A673 (cell line): ENCODE measurements at regions not wholly inside any gene's neighbourhood (a gene's known extent, or its start where the extent isn't known, plus 50 kb on each side); places are given as distances from the start of the nearest gene placed in this dataset.

Experiments used
- BruUV-seq: library from RNA; stranded (reverse); fragments of 400-500 nt; replicated peaks from 2 replicates; lab custom pipeline; 2021; lab: Mats Ljungman, UMichigan
- CTCF ChIA-PET: fragments of 300-600 bp; sonication (Branson Sonifier 250); formaldehyde crosslinking; loops from one replicate; lab custom pipeline; 2022; ENCODE audit warnings: antibody characterized with exemption; lab: Charles Lee
- POLR2A ChIA-PET: fragments of 300-600 bp; sonication (Branson Sonifier 250); formaldehyde crosslinking; loops from one replicate; lab custom pipeline; 2022; ENCODE audit warnings: antibody characterized with exemption; ENCODE audit not compliant: low non-redundant PET; lab: Charles Lee
- DNase-seq: peaks from one replicate; pipeline ENCODE4 v3.0.0-alpha.2; 2015; ENCODE audit warnings: low spot score
- H3K27ac ChIP-seq: fragments of 200-600 bp; sonication (generic); 2 replicates; pipeline ENCODE4 v1.5.1; 2016; ENCODE audit warnings: mixed run types, low read depth, mild to moderate bottlenecking, mixed read lengths, antibody characterized with exemption, low read length; ENCODE audit not compliant: poor library complexity, severe bottlenecking
- H3K27me3 ChIP-seq: fragments of 200-600 bp; sonication (generic); replicated peaks from 2 replicates; pipeline ENCODE4 v1.6.1; 2017; ENCODE audit warnings: mixed run types, low read depth, mild to moderate bottlenecking, mixed read lengths, antibody characterized with exemption, low read length; ENCODE audit not compliant: insufficient read depth, poor library complexity
- H3K36me3 ChIP-seq: fragments of 200-600 bp; sonication (generic); 2 replicates; pipeline ENCODE4 v1.6.1; 2016; ENCODE audit warnings: mixed run types, mild to moderate bottlenecking, mixed read lengths, antibody characterized with exemption, low read length; ENCODE audit not compliant: insufficient read depth, poor library complexity, severe bottlenecking
- H3K4me1 ChIP-seq: fragments of 200-600 bp; sonication (generic); 2 replicates; pipeline ENCODE4 v1.6.1; 2017; ENCODE audit warnings: mixed run types, mild to moderate bottlenecking, mixed read lengths, antibody characterized with exemption, low read length; ENCODE audit not compliant: insufficient read depth, poor library complexity, severe bottlenecking
- H3K4me3 ChIP-seq: fragments of 200-600 bp; sonication (generic); 2 replicates; pipeline ENCODE4 v1.5.1; 2016; ENCODE audit warnings: low read depth, mixed run types, mild to moderate bottlenecking, mixed read lengths, low read length; ENCODE audit not compliant: poor library complexity, severe bottlenecking
- H3K9me3 ChIP-seq: fragments of 200-600 bp; sonication (generic); 2 replicates; pipeline ENCODE4 v1.6.1; 2016; ENCODE audit warnings: mixed run types, low read depth, mild to moderate bottlenecking, mixed read lengths, antibody characterized with exemption, low read length; ENCODE audit not compliant: poor library complexity, severe bottlenecking
- EZH2 ChIP-seq: fragments of 200-600 bp; sonication (generic); IDR thresholded peaks from 2 replicates; pipeline ENCODE4 v1.6.1; 2017; ENCODE audit warnings: borderline replicate concordance, low read depth, mild to moderate bottlenecking, mixed read lengths, antibody characterized with exemption, low read length; ENCODE audit not compliant: poor library complexity, severe bottlenecking
- intact Hi-C: fragments of 100-400 bp; cut with micrococcal nuclease; formaldehyde crosslinking; loops from one replicate; pipeline ENCODE4 v1.10.0; 2022; ENCODE audit not compliant: unreplicated experiment
- TF ChIP-seq, protein P1 (sequence below): fragments of 300-800, 200-600 bp; sonication (generic); conservative IDR thresholded peaks from 2 replicates; pipeline ENCODE4 v1.5.1; 2017; ENCODE audit warnings: low read depth, mild to moderate bottlenecking, antibody characterized with exemption, low read length, moderate library complexity, mixed read lengths

DNA sequence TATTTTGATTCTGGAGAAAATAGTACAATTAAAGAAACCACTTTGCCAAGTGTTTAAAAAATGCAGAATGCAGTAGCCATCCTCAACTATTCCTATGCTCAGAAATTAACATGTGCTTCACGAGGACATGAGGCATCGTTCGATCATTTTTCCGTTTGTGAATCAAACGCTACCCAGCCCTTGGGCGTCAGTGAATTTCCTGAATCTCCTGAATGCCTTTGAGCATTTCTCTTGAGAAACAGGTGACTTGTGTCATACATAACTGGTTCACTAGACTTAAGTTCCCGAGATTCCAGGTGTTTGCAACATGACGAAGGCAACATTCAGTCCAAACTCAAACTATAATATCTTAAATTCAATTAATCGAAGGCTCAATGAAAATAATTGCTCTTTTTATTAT is 110.0 kb upstream of the ALKAL2 start:
- intact Hi-C loops, result no loop called here
- TF ChIP-seq, protein P1, sequence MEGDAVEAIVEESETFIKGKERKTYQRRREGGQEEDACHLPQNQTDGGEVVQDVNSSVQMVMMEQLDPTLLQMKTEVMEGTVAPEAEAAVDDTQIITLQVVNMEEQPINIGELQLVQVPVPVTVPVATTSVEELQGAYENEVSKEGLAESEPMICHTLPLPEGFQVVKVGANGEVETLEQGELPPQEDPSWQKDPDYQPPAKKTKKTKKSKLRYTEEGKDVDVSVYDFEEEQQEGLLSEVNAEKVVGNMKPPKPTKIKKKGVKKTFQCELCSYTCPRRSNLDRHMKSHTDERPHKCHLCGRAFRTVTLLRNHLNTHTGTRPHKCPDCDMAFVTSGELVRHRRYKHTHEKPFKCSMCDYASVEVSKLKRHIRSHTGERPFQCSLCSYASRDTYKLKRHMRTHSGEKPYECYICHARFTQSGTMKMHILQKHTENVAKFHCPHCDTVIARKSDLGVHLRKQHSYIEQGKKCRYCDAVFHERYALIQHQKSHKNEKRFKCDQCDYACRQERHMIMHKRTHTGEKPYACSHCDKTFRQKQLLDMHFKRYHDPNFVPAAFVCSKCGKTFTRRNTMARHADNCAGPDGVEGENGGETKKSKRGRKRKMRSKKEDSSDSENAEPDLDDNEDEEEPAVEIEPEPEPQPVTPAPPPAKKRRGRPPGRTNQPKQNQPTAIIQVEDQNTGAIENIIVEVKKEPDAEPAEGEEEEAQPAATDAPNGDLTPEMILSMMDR, result no peak
- no peak for TF ChIP-seq EZH2
- H3K4me1 ChIP-seq, result peaks cover 23% of the 10 kb centered on the region
- H3K36me3 ChIP-seq, result no peaks in the 10 kb centered on the region
- H3K4me3 ChIP-seq, result no peak overlapping the region
- BruUV-seq, result no TSS peak
- ChIA-PET POLR2A (no interaction called here), CTCF (no interaction called here)
- DNase-seq, result no peak
- no peaks in the 10 kb centered on the region for H3K27me3 ChIP-seq
- H3K9me3 ChIP-seq, result no peaks in the 10 kb centered on the region
- no peak overlapping the region for H3K27ac ChIP-seq

DNA sequence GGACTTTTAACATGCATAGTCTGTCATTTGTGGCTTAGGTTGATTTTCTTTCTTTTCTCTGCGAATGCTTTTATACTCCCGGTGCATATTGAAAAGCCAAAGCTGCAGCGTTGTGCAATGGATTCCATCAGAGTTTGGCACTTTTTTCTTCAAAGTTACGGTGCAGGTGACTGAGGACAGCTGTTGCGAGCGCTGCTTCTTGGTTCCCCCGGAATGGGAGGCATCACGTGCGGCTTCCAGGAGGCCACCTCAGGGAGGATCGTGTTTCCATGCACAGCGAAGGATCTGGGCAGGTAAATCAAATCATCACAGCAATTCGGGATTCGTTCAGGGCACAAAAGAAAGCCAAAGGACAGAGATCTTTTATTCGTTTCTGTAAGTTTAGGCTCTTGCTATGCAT is 109.6 kb upstream of the ALKAL2 start:
- intact Hi-C loops, result no loop called here
- no peak overlapping the region for H3K27ac ChIP-seq
- H3K4me3 ChIP-seq, result no peak overlapping the region
- DNase-seq, result no peak
- TF ChIP-seq, protein P1, result no peak
- TF ChIP-seq EZH2, result no peak
- no peaks in the 10 kb centered on the region for H3K9me3 ChIP-seq
- H3K4me1 ChIP-seq, result peaks cover 23% of the 10 kb centered on the region
- no TSS peak for BruUV-seq
- CTCF ChIA-PET, result no interaction called here
- POLR2A ChIA-PET, result no interaction called here
- H3K36me3 ChIP-seq, result no peaks in the 10 kb centered on the region
- H3K27me3 ChIP-seq, result no peaks in the 10 kb centered on the region

DNA sequence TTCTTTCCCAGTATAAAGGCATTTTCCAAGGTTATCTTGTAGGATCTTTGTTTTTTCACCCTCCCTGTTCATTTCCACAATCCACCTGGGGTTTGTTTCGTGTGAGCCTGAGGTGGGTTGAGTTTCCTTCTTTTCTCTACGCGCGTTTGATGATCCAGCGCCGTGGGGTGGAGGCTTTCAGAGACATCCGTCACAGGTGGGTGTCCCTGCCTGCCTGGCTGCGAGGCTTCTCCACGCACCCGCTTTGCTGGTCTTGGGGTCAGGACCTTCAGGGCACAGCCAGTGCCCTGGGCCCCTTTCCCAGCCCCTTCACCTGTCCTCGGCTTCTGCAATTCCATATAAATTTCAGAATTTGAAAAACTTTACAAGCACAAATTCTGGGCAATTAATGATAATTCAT is 109.0 kb upstream of the ALKAL2 start:
- Histone ChIP-seq H3K4me1 (peaks cover 23% of the 10 kb centered on the region), H3K36me3 (no peaks in the 10 kb centered on the region), H3K9me3 (no peaks in the 10 kb centered on the region), H3K4me3 (no peak overlapping the region), H3K27me3 (no peaks in the 10 kb centered on the region), H3K27ac (no peak overlapping the region)
- TF ChIP-seq EZH2, result no peak
- TF ChIP-seq, protein P1, result no peak
- DNase-seq, result no peak
- ChIA-PET CTCF (no interaction called here), POLR2A (no interaction called here)
- intact Hi-C loops, result no loop called here
- no TSS peak for BruUV-seq
